ENCODE measurements at regions not wholly inside any gene's neighbourhood (a gene's known extent, or its start where the extent isn't known, plus 50 kb on each side); places are given as distances from the start of the nearest gene placed in this dataset.

DNA sequence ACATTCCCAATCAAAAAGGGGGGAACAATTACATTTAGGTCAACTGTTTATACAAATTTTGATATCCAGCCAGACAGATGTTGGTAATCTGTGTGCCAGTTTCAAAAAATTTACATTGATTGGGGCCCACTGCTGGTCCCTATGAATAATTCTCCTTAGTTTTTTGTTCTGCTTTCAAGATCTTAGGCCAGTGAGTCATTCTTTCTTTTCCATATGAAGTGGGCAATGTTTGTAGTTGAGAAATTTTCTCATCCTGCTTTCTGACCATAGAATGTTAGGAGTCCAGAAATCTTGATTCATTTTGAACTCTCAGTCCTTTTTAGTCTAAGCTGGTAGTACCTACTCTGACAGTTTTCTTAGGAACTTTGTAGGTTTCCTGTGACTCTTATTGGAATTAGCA is 244.3 kb downstream of the DIO2 start:
- Mint-ChIP-seq H3K36me3 (ENCODE audit: low read depth) (no peaks in the 10 kb centered on the region), H3K27ac (ENCODE audit: unreplicated experiment) (no peak overlapping the region), H3K27me3 (ENCODE audit: low read depth) (no peaks in the 10 kb centered on the region), H3K9me3 (peaks cover 3% of the 10 kb centered on the region), H3K4me3 (no peak overlapping the region), H3K4me1 (peaks cover 8% of the 10 kb centered on the region)
- DNase-seq (ENCODE audit: low read depth, low spot score) = no peak
- TF ChIP-seq, protein P1, sequence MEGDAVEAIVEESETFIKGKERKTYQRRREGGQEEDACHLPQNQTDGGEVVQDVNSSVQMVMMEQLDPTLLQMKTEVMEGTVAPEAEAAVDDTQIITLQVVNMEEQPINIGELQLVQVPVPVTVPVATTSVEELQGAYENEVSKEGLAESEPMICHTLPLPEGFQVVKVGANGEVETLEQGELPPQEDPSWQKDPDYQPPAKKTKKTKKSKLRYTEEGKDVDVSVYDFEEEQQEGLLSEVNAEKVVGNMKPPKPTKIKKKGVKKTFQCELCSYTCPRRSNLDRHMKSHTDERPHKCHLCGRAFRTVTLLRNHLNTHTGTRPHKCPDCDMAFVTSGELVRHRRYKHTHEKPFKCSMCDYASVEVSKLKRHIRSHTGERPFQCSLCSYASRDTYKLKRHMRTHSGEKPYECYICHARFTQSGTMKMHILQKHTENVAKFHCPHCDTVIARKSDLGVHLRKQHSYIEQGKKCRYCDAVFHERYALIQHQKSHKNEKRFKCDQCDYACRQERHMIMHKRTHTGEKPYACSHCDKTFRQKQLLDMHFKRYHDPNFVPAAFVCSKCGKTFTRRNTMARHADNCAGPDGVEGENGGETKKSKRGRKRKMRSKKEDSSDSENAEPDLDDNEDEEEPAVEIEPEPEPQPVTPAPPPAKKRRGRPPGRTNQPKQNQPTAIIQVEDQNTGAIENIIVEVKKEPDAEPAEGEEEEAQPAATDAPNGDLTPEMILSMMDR (conservative IDR thresholded peaks at IDR 0.05) = no peak

- peaks cover 3% of the 10 kb centered on the region for H3K9me3 Mint-ChIP-seq
- no peaks in the 10 kb centered on the region for H3K27me3 Mint-ChIP-seq (ENCODE audit: low read depth)
- H3K4me3 Mint-ChIP-seq = no peak overlapping the region
- peaks cover 8% of the 10 kb centered on the region for H3K4me1 Mint-ChIP-seq
- no peaks in the 10 kb centered on the region for H3K36me3 Mint-ChIP-seq (ENCODE audit: low read depth)
- no peak for DNase-seq (ENCODE audit: low read depth, low spot score)
- H3K27ac Mint-ChIP-seq (ENCODE audit: unreplicated experiment) = no peak overlapping the region
- TF ChIP-seq, protein P1 (conservative IDR thresholded peaks at IDR 0.05) = no peak
Measured at GRCh38 chr14:79965896-79966295, 245.4 kb downstream of the DIO2 start.

- Mint-ChIP-seq H3K4me1 (no peaks in the 10 kb centered on the region), H3K27ac (ENCODE audit: unreplicated experiment) (no peak overlapping the region), H3K9me3 (peaks cover 15% of the 10 kb centered on the region), H3K36me3 (ENCODE audit: low read depth) (peaks cover 8% of the 10 kb centered on the region), H3K4me3 (no peak overlapping the region), H3K27me3 (ENCODE audit: low read depth) (no peaks in the 10 kb centered on the region)
- TF ChIP-seq, protein P1 (conservative IDR thresholded peaks at IDR 0.05) = no peak
- no peak for DNase-seq (ENCODE audit: low read depth, low spot score)
Measured at GRCh38 chr14:79961197-79961596, 250.1 kb downstream of the DIO2 start.

DNA sequence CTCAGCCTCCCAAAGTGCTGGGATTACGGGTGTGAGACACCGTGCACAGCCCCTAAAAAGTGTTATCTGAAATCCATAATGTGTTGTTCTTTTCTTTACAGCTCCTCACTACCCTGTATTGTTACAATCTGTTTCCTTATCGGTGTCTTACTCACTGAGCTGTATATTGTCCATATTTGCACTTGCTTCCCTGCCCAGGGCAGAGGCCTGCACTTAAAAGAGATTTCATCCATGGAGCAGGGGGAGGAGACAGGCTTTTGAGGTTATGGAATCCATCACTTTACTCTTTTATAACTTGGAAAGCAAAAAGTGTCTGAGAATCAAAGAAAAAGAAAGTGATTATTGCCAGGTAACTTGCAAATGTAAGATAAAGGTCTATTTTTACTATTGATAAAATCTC is 251.0 kb downstream of the DIO2 start:
- Mint-ChIP-seq H3K36me3 (ENCODE audit: low read depth) (peaks cover 9% of the 10 kb centered on the region), H3K27ac (ENCODE audit: unreplicated experiment) (no peak overlapping the region), H3K27me3 (ENCODE audit: low read depth) (no peaks in the 10 kb centered on the region), H3K4me3 (no peak overlapping the region), H3K9me3 (peaks cover 21% of the 10 kb centered on the region), H3K4me1 (no peaks in the 10 kb centered on the region)
- TF ChIP-seq, protein P1 (conservative IDR thresholded peaks at IDR 0.05) = no peak
- no peak for DNase-seq (ENCODE audit: low read depth, low spot score)

GRCh38 chr14:79951572-79951971 is 259.7 kb downstream of the DIO2 start:
- Mint-ChIP-seq H3K4me1 (no peaks in the 10 kb centered on the region), H3K36me3 (ENCODE audit: low read depth) (peaks cover 8% of the 10 kb centered on the region), H3K27me3 (ENCODE audit: low read depth) (no peaks in the 10 kb centered on the region), H3K27ac (ENCODE audit: unreplicated experiment) (no peak overlapping the region), H3K9me3 (peaks cover 15% of the 10 kb centered on the region), H3K4me3 (no peak overlapping the region)
- no peak for DNase-seq (ENCODE audit: low read depth, low spot score)
- TF ChIP-seq, protein P1 (conservative IDR thresholded peaks at IDR 0.05) = no peak

DNA sequence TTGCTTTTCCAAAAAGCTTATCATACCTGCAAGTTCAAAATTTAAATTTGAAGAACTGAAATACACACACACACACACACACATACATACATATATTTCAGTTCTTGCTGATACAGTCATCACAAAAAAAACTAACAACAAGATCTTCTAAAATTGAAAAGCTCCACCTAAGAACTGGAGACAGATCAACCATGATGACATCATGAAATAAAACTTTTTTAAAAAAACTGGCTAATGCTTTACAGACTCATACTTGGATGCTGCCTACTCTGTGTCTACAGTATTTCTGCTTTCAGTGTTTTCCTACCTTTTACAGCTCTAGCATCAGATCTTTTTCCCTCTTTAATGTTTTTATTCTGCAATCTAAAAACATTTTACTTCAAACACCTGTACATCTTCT is 261.4 kb downstream of the DIO2 start:
- TF ChIP-seq, protein P1 (conservative IDR thresholded peaks at IDR 0.05) = no peak
- H3K36me3 Mint-ChIP-seq (ENCODE audit: low read depth) = peaks cover under 1% of the 10 kb centered on the region
- no peaks in the 10 kb centered on the region for H3K27me3 Mint-ChIP-seq (ENCODE audit: low read depth)
- no peak for DNase-seq (ENCODE audit: low read depth, low spot score)
- no peak overlapping the region for H3K4me3 Mint-ChIP-seq
- H3K27ac Mint-ChIP-seq (ENCODE audit: unreplicated experiment) = no peak overlapping the region
- H3K4me1 Mint-ChIP-seq = no peaks in the 10 kb centered on the region
- H3K9me3 Mint-ChIP-seq = peaks cover 3% of the 10 kb centered on the region

Data from neural crest cell (in vitro differentiated cells).